ENCODE measurements at regions not wholly inside any gene's neighbourhood (a gene's known extent, or its start where the extent isn't known, plus 50 kb on each side); places are given as distances from the start of the nearest gene placed in this dataset.
"Not testable (repeated sequence)": the region's sequence is repeated elsewhere in the genome, so short reads cannot be mapped to it uniquely, and the experiment has no call there.

- Histone ChIP-seq H3K27ac (ENCODE audit: low read depth, low read length) (no peak overlapping the region), H3K9me3 (ENCODE audit: control insufficient read depth, insufficient read depth, low read length) (no peaks in the 10 kb centered on the region), H3K27me3 (ENCODE audit: control insufficient read depth, insufficient read depth, low read length) (peaks cover 2% of the 10 kb centered on the region), H3K36me3 (ENCODE audit: control insufficient read depth, insufficient read depth, low read length) (no peaks in the 10 kb centered on the region), H3K4me1 (ENCODE audit: control insufficient read depth, insufficient read depth, low read length) (no peaks in the 10 kb centered on the region), H3K4me3 (ENCODE audit: low read depth, low read length) (no peak overlapping the region)
- 25% methylated on average over 2 of the region's 2 CpGs for WGBS (ENCODE audit: insufficient coverage)
- peak in 3 of 6 donors; percentile 4 to 82 (median 52) for DNase-seq (ENCODE audit: low read depth in 4 of 6, low spot score in 6 of 6)
Observed at GRCh38 chrX:124256216-124256615, 76.2 kb upstream of the TEX13D start.

GRCh38 chrX:124256629-124257380, 75.7 kb upstream of the TEX13D start:
- Histone ChIP-seq H3K9me3 (ENCODE audit: control insufficient read depth, insufficient read depth, low read length) (no peaks in the 10 kb centered on the region), H3K4me1 (ENCODE audit: control insufficient read depth, insufficient read depth, low read length) (no peaks in the 10 kb centered on the region), H3K27me3 (ENCODE audit: control insufficient read depth, insufficient read depth, low read length) (peaks cover 2% of the 10 kb centered on the region), H3K4me3 (ENCODE audit: low read depth, low read length) (no peak overlapping the region), H3K27ac (ENCODE audit: low read depth, low read length) (no peak overlapping the region), H3K36me3 (ENCODE audit: control insufficient read depth, insufficient read depth, low read length) (no peaks in the 10 kb centered on the region)
- WGBS (ENCODE audit: insufficient coverage): no CpG with 5 or more reads among the region's 3 CpGs
- DNase-seq (ENCODE audit: low read depth in 4 of 6, low spot score in 6 of 6): peak in 1 of 6 donors; percentile 27

DNA sequence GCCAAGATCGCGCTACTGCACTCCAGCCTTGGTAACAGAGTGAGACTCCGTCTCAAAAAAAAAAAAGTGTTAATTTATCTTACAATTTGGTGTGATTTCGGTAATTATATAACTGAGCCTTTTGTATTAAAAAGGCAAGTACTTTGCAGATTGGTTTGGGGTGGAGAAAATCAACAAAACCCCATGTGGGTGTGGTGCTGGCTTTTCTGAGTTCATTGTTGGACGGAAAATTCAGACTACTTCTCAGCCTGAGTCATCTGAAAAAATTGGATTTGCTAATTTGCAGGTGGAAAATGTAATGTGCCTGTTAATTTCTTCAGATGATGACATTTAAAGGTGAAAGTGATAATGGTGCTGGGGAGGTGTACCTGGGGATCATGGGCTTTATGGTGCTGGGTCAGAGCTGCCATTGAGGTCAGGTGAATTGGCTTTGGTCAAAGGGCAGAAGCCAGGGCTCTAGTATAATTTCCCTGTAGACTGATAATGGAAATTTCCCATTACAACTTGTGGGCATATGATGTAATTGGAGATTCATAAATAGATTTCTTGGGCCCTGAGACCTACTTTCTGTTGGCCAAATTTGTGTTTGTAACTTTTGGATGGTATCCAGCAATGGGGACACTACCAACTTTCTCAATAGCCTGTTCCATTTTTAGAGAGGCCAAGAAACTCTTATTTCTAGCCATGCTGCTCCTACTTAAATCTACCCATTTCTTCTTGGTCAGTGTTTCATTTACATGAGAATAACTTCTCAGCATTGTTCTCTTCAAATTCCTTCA, 74.3 kb upstream of the TEX13D start:
- no peaks in the 10 kb centered on the region for H3K9me3 ChIP-seq (ENCODE audit: control insufficient read depth, insufficient read depth, low read length)
- DNase-seq (ENCODE audit: low read depth in 4 of 6, low spot score in 6 of 6): no peak
- H3K4me1 ChIP-seq (ENCODE audit: control insufficient read depth, insufficient read depth, low read length): no peaks in the 10 kb centered on the region
- WGBS (ENCODE audit: insufficient coverage): 84% methylated on average over 5 of the region's 5 CpGs
- no peak overlapping the region for H3K4me3 ChIP-seq (ENCODE audit: low read depth, low read length)
- H3K36me3 ChIP-seq (ENCODE audit: control insufficient read depth, insufficient read depth, low read length): no peaks in the 10 kb centered on the region
- H3K27ac ChIP-seq (ENCODE audit: low read depth, low read length): no peak overlapping the region
- peaks cover 2% of the 10 kb centered on the region for H3K27me3 ChIP-seq (ENCODE audit: control insufficient read depth, insufficient read depth, low read length)

DNA sequence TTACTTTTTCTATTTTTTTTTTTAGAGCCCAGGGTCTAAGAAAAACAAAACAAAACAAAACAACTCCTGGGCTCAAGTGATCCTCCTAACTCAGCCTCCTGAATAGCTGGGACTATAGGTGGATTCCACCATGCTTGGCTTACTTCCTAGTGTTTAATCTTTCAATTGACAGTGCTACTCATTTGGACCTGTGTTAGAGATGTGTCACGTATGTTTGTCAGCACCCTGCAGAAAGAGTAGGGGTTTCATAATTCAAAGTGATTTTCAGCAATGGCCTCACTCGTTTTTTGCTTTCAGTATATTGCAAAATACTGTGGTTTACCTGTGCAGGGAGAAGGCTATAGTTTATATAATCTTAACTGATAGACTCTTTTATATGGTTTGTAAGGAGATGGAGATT, 71.6 kb upstream of the TEX13D start:
- no peaks in the 10 kb centered on the region for H3K9me3 ChIP-seq (ENCODE audit: control insufficient read depth, insufficient read depth, low read length)
- WGBS (ENCODE audit: insufficient coverage): no CpG with 5 or more reads among the region's 2 CpGs
- no peak for DNase-seq (ENCODE audit: low read depth in 4 of 6, low spot score in 6 of 6)

GRCh38 chrX:124263743-124264142, 68.7 kb upstream of the TEX13D start:
- DNase-seq (ENCODE audit: low read depth in 4 of 6, low spot score in 6 of 6): no peak
- H3K4me3 ChIP-seq (ENCODE audit: low read depth, low read length): no peak overlapping the region
- H3K9me3 ChIP-seq (ENCODE audit: control insufficient read depth, insufficient read depth, low read length): no peaks in the 10 kb centered on the region
- no peaks in the 10 kb centered on the region for H3K36me3 ChIP-seq (ENCODE audit: control insufficient read depth, insufficient read depth, low read length)
- H3K27ac ChIP-seq (ENCODE audit: low read depth, low read length): no peak overlapping the region
- WGBS (ENCODE audit: insufficient coverage): no CpG with 5 or more reads among the region's 4 CpGs
- H3K27me3 ChIP-seq (ENCODE audit: control insufficient read depth, insufficient read depth, low read length): no peaks in the 10 kb centered on the region
- H3K4me1 ChIP-seq (ENCODE audit: control insufficient read depth, insufficient read depth, low read length): no peaks in the 10 kb centered on the region

More for the DNA sequence above, 71.6 kb upstream of the TEX13D start:
- Histone ChIP-seq H3K4me3 (ENCODE audit: low read depth, low read length) (no peak overlapping the region), H3K27me3 (ENCODE audit: control insufficient read depth, insufficient read depth, low read length) (no peaks in the 10 kb centered on the region), H3K36me3 (ENCODE audit: control insufficient read depth, insufficient read depth, low read length) (no peaks in the 10 kb centered on the region), H3K27ac (ENCODE audit: low read depth, low read length) (no peak overlapping the region), H3K4me1 (ENCODE audit: control insufficient read depth, insufficient read depth, low read length) (no peaks in the 10 kb centered on the region)

DNA sequence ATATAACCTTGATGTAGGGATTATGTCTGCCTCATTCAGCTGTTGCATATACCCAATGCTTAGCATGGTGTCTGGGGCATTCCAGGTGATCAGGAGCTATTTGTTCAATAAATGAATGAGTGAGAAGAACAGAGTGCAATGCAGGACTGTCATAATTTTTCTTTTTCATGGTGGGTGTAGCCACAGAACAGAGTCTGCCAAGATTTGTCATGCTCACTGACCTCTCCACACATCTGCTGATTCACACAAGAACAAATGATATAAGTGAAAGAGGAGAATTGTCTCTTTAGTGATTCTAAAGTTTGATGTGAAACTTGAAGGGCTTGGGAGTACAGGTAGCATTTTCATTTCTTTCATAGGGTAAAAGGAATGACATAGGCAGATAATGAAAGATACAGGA, 64.4 kb upstream of the TEX13D start:
- H3K4me1 ChIP-seq (ENCODE audit: control insufficient read depth, insufficient read depth, low read length): no peaks in the 10 kb centered on the region
- no peak overlapping the region for H3K4me3 ChIP-seq (ENCODE audit: low read depth, low read length)
- no peak for DNase-seq (ENCODE audit: low read depth in 4 of 6, low spot score in 6 of 6)

GRCh38 chrX:124269881-124270280, 62.6 kb upstream of the TEX13D start:
- Histone ChIP-seq H3K27me3 (ENCODE audit: control insufficient read depth, insufficient read depth, low read length) (no peaks in the 10 kb centered on the region), H3K4me1 (ENCODE audit: control insufficient read depth, insufficient read depth, low read length) (no peaks in the 10 kb centered on the region), H3K36me3 (ENCODE audit: control insufficient read depth, insufficient read depth, low read length) (no peaks in the 10 kb centered on the region), H3K9me3 (ENCODE audit: control insufficient read depth, insufficient read depth, low read length) (no peaks in the 10 kb centered on the region), H3K4me3 (ENCODE audit: low read depth, low read length) (no peak overlapping the region), H3K27ac (ENCODE audit: low read depth, low read length) (no peak overlapping the region)
- WGBS (ENCODE audit: insufficient coverage): no CpG with 5 or more reads among the region's 2 CpGs
- DNase-seq (ENCODE audit: low read depth in 4 of 6, low spot score in 6 of 6): no peak

More for the DNA sequence above, 64.4 kb upstream of the TEX13D start:
- no peak overlapping the region for H3K27ac ChIP-seq (ENCODE audit: low read depth, low read length)
- no peaks in the 10 kb centered on the region for H3K9me3 ChIP-seq (ENCODE audit: control insufficient read depth, insufficient read depth, low read length)
- H3K27me3 ChIP-seq (ENCODE audit: control insufficient read depth, insufficient read depth, low read length): no peaks in the 10 kb centered on the region
- H3K36me3 ChIP-seq (ENCODE audit: control insufficient read depth, insufficient read depth, low read length): no peaks in the 10 kb centered on the region

DNA sequence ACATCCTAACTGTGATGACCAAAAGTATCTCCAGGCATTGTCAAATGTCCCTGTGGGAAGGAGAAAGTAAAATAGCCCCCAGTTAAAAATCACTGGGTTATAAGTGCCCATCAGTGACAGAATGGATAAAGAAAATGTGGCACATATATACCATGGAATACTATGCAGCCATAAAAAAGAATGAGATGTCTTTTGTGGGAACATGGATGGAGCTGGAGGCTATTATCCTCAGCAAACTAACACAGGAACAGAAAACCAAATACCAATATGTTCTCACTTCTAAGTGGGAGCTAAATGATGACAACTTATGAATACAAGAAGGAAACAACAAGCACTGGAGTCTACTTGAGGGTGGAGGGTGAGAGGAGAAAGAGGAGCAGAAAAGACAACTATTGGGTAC, 60.9 kb upstream of the TEX13D start:
- not testable (repeated sequence) for H3K27me3 ChIP-seq (ENCODE audit: control insufficient read depth, insufficient read depth, low read length); H3K9me3 ChIP-seq (ENCODE audit: control insufficient read depth, insufficient read depth, low read length); H3K4me1 ChIP-seq (ENCODE audit: control insufficient read depth, insufficient read depth, low read length); DNase-seq (ENCODE audit: low read depth in 4 of 6, low spot score in 6 of 6); H3K4me3 ChIP-seq (ENCODE audit: low read depth, low read length); H3K36me3 ChIP-seq (ENCODE audit: control insufficient read depth, insufficient read depth, low read length); H3K27ac ChIP-seq (ENCODE audit: low read depth, low read length)

DNA sequence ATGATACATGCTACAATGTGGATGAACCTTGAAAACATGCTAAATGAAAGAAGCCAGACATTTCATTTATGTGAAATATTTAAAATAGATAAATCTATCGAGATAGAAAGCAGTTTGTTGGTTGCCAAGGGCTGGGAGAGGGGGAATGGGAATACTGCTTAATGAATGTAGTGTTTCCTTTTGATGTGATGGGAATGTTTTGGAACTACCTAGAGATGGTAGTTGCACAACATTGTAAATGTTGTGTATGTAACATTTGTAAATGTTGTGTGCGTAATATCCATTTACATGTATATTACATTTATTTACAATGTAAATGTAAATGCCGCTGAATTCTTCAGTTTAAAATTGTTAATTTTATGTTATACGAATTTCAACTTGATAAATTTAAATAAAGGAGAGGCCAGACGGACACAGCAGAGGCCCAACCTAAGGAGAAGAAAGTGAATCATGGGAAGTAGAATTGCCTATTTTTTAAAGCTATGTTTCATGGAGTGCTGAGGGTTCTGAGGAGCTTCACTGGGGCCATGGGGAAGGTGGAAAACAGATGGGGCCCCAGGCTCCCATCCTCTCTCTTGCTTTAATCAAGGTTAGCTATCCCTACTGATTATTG, 60.0 kb upstream of the TEX13D start:
- 100% methylated on average over 2 of the region's 5 CpGs for WGBS (ENCODE audit: insufficient coverage)
- H3K27ac ChIP-seq (ENCODE audit: low read depth, low read length): no peak overlapping the region
- no peaks in the 10 kb centered on the region for H3K9me3 ChIP-seq (ENCODE audit: control insufficient read depth, insufficient read depth, low read length)
- H3K36me3 ChIP-seq (ENCODE audit: control insufficient read depth, insufficient read depth, low read length): no peaks in the 10 kb centered on the region
- H3K4me3 ChIP-seq (ENCODE audit: low read depth, low read length): no peak overlapping the region
- no peaks in the 10 kb centered on the region for H3K27me3 ChIP-seq (ENCODE audit: control insufficient read depth, insufficient read depth, low read length)
- no peaks in the 10 kb centered on the region for H3K4me1 ChIP-seq (ENCODE audit: control insufficient read depth, insufficient read depth, low read length)
- no peak for DNase-seq (ENCODE audit: low read depth in 4 of 6, low spot score in 6 of 6)
